ENCODE measurements at regions not wholly inside any gene's neighbourhood (a gene's known extent, or its start where the extent isn't known, plus 50 kb on each side); places are given as distances from the start of the nearest gene placed in this dataset.

- TF ChIP-seq FOXP4 (CRISPR knock-in tag; IDR thresholded peaks at IDR 0.05) (no peak), TEAD1 (CRISPR knock-in tag; IDR thresholded peaks at IDR 0.05) (no peak), ZNF671 (CRISPR knock-in tag; IDR thresholded peaks at IDR 0.05) (no peak), ESRRA (CRISPR knock-in tag; IDR thresholded peaks at IDR 0.05; ENCODE audit: borderline replicate concordance) (no peak), FOXP1 (CRISPR knock-in tag; IDR thresholded peaks at IDR 0.05; ENCODE audit: borderline replicate concordance) (no peak), ZNF416 (CRISPR knock-in tag; IDR thresholded peaks at IDR 0.05) (no peak), FOXJ3 (CRISPR knock-in tag; IDR thresholded peaks at IDR 0.05; ENCODE audit: borderline replicate concordance) (no peak), ZNF232 (CRISPR knock-in tag; IDR thresholded peaks at IDR 0.05) (no peak), ATF3 (CRISPR knock-in tag; conservative IDR thresholded peaks at IDR 0.05) (no peak)
Measured at GRCh38 chr5:52177193-52177592, 610.5 kb upstream of the ITGA1 start (continued).

- no peak overlapping the region for H3K4me3 Mint-ChIP-seq
- DNase-seq (ENCODE audit: low spot score) = no peak
- CTCF ChIA-PET = no interaction called here
- TF ChIP-seq ATF1 (CRISPR knock-in tag; IDR thresholded peaks at IDR 0.05) (no peak), HMGA2 (CRISPR knock-in tag; IDR thresholded peaks at IDR 0.05) (no peak), PREB (CRISPR knock-in tag; IDR thresholded peaks at IDR 0.05; ENCODE audit: borderline replicate concordance) (no peak)
- ATAC-seq = no peak
- no peaks in the 10 kb centered on the region for H3K27me3 Mint-ChIP-seq (ENCODE audit: low read depth)
- POLR2A ChIA-PET = no interaction called here
- peaks cover 9% of the 10 kb centered on the region for H3K9me3 Mint-ChIP-seq
- no peaks in the 10 kb centered on the region for H3K36me3 Mint-ChIP-seq
- no peaks in the 10 kb centered on the region for H3K4me1 Mint-ChIP-seq
- no peak overlapping the region for H3K27ac Mint-ChIP-seq
Measured at GRCh38 chr5:52181403-52181802, 606.3 kb upstream of the ITGA1 start.

GRCh38 chr5:52190737-52191136, 597.0 kb upstream of the ITGA1 start:
- Mint-ChIP-seq H3K27me3 (ENCODE audit: low read depth) (no peaks in the 10 kb centered on the region), H3K4me1 (no peaks in the 10 kb centered on the region), H3K36me3 (0 out of 2 replicates have a peak, but pooled peaks cover 5% of the 10 kb centered on the region), H3K9me3 (peaks cover 6% of the 10 kb centered on the region), H3K4me3 (no peak overlapping the region), H3K27ac (no peak overlapping the region)
- ATAC-seq = no peak
- TF ChIP-seq ZNF423 (CRISPR knock-in tag; IDR thresholded peaks at IDR 0.05) (no peak), GTF2I (CRISPR knock-in tag; conservative IDR thresholded peaks at IDR 0.05) (no peak), KAT7 (CRISPR knock-in tag; IDR thresholded peaks at IDR 0.05; ENCODE audit: borderline replicate concordance) (no peak), ZNF219 (CRISPR knock-in tag; IDR thresholded peaks at IDR 0.05; ENCODE audit: borderline replicate concordance) (no peak), TEAD4 (CRISPR knock-in tag; IDR thresholded peaks at IDR 0.05) (no peak), SMAD3 (CRISPR knock-in tag; IDR thresholded peaks at IDR 0.05; ENCODE audit: borderline replicate concordance) (no peak), ZSCAN18 (CRISPR knock-in tag; IDR thresholded peaks at IDR 0.05) (no peak), HMGA2 (CRISPR knock-in tag; IDR thresholded peaks at IDR 0.05) (no peak), TCF7 (CRISPR knock-in tag; IDR thresholded peaks at IDR 0.05; ENCODE audit: low read depth) (no peak), EMX1 (CRISPR knock-in tag; IDR thresholded peaks at IDR 0.05) (no peak), AR (CRISPR knock-in tag; IDR thresholded peaks at IDR 0.05) (no peak), SMAD4 (CRISPR knock-in tag; IDR thresholded peaks at IDR 0.05) (no peak), ZNF416 (CRISPR knock-in tag; IDR thresholded peaks at IDR 0.05) (no peak), CREM (CRISPR knock-in tag; IDR thresholded peaks at IDR 0.05) (no peak), GABPB1 (CRISPR knock-in tag; IDR thresholded peaks at IDR 0.05) (no peak), JAZF1 (CRISPR knock-in tag; IDR thresholded peaks at IDR 0.05) (no peak)
- ChIA-PET CTCF (no interaction called here), POLR2A (no interaction called here)
- DNase-seq (ENCODE audit: low spot score) = no peak

All from WTC11 (cell line).